ENCODE measurements at regions not wholly inside any gene's neighbourhood (a gene's known extent, or its start where the extent isn't known, plus 50 kb on each side); places are given as distances from the start of the nearest gene placed in this dataset.

- no peak for DNase-seq (ENCODE audit: low spot score)
- Mint-ChIP-seq H3K4me1 (peaks cover 8% of the 10 kb centered on the region), H3K9me3 (peaks cover 20% of the 10 kb centered on the region), H3K27me3 (ENCODE audit: low read depth) (peaks cover 3% of the 10 kb centered on the region; the same call in 1 of the 2 replicates), H3K4me3 (no peak overlapping the region), H3K27ac (no peak overlapping the region), H3K36me3 (peaks cover 18% of the 10 kb centered on the region)
- CTCF ChIA-PET: no interaction called here
- no peak for TF ChIP-seq ZNF532 (CRISPR knock-in tag; IDR thresholded peaks at IDR 0.05; ENCODE audit: borderline replicate concordance)
- no peak for TF ChIP-seq KAT7 (CRISPR knock-in tag; IDR thresholded peaks at IDR 0.05; ENCODE audit: borderline replicate concordance)
- no peak for TF ChIP-seq EMX1 (CRISPR knock-in tag; IDR thresholded peaks at IDR 0.05)
- no peak for TF ChIP-seq ZNF416 (CRISPR knock-in tag; IDR thresholded peaks at IDR 0.05)
- no peak for TF ChIP-seq STAT6 (CRISPR knock-in tag; conservative IDR thresholded peaks at IDR 0.05; ENCODE audit: low read depth)
- TF ChIP-seq ZNF425 (CRISPR knock-in tag; conservative IDR thresholded peaks at IDR 0.05): no peak
- TF ChIP-seq GTF2I (CRISPR knock-in tag; conservative IDR thresholded peaks at IDR 0.05): no peak
- no peak for TF ChIP-seq NR1H2 (CRISPR knock-in tag; IDR thresholded peaks at IDR 0.05)
- no peak for ATAC-seq
- POLR2A ChIA-PET: no interaction called here
Measured at GRCh38 chr9:106600955-106601560, 261.9 kb upstream of the ZNF462 start.

- no peak overlapping the region for H3K27ac Mint-ChIP-seq
- TF ChIP-seq PRRX2 (CRISPR knock-in tag; IDR thresholded peaks at IDR 0.05) (no peak), USF2 (CRISPR knock-in tag; IDR thresholded peaks at IDR 0.05) (no peak), TEAD1 (CRISPR knock-in tag; IDR thresholded peaks at IDR 0.05) (no peak), SOX15 (CRISPR knock-in tag; IDR thresholded peaks at IDR 0.05) (no peak), ZNF232 (CRISPR knock-in tag; IDR thresholded peaks at IDR 0.05) (no peak), EMX1 (CRISPR knock-in tag; IDR thresholded peaks at IDR 0.05) (no peak), MLX (CRISPR knock-in tag; IDR thresholded peaks at IDR 0.05) (no peak), TCF7 (CRISPR knock-in tag; IDR thresholded peaks at IDR 0.05; ENCODE audit: low read depth) (no peak), ZSCAN18 (CRISPR knock-in tag; IDR thresholded peaks at IDR 0.05) (no peak), ZNF138 (CRISPR knock-in tag; conservative IDR thresholded peaks at IDR 0.05) (no peak)
Measured at GRCh38 chr9:106602344-106602743, 260.6 kb upstream of the ZNF462 start.

More at GRCh38 chr9:106602344-106602743, 260.6 kb upstream of the ZNF462 start:
- peaks cover 30% of the 10 kb centered on the region for H3K9me3 Mint-ChIP-seq
- ATAC-seq (no peak), DNase-seq (ENCODE audit: low spot score) (no peak)
- ChIA-PET POLR2A (no interaction called here), CTCF (no interaction called here)
- peaks cover 24% of the 10 kb centered on the region for H3K36me3 Mint-ChIP-seq
- H3K4me1 Mint-ChIP-seq: peaks cover 8% of the 10 kb centered on the region
- peaks cover 3% of the 10 kb centered on the region; the same call in 1 of the 2 replicates for H3K27me3 Mint-ChIP-seq (ENCODE audit: low read depth)
- H3K4me3 Mint-ChIP-seq: no peak overlapping the region

Measured in WTC11 (cell line).